Activated CD8-positive, alpha-beta memory T cell treated with anti-CD3 and anti-CD28 coated beads for 48 hours (primary cell): ENCODE measurements at regions not wholly inside any gene's neighbourhood (a gene's known extent, or its start where the extent isn't known, plus 50 kb on each side); places are given as distances from the start of the nearest gene placed in this dataset.

Experiments used
- DNase-seq, 3 experiments: peaks; one replicate each; pipeline ENCODE4 v3.0.0-alpha.2; 2020; ENCODE audit warnings: low read depth in 2 of 3, low spot score in 2 of 3

DNA sequence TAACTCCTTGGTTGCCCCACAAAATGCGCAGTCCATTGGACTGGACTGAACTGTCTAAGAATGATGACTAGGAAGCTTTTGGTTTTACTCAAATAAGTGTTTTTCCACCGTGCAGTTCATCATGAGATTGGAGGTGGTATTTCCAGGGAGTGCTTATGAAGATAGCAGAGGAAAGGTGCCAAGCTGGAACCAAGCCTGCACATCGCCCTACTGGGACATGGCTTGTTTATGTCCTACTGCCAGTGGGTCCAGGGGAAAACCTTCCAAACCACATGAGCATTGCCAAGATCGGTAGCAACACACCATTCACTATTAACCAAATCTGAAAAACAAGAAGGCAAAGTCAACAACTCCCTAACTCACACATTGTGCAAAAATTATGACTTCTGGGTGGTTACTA lies 54.7 kb upstream of the DSCAM start:
- DNase-seq = no peak

DNA sequence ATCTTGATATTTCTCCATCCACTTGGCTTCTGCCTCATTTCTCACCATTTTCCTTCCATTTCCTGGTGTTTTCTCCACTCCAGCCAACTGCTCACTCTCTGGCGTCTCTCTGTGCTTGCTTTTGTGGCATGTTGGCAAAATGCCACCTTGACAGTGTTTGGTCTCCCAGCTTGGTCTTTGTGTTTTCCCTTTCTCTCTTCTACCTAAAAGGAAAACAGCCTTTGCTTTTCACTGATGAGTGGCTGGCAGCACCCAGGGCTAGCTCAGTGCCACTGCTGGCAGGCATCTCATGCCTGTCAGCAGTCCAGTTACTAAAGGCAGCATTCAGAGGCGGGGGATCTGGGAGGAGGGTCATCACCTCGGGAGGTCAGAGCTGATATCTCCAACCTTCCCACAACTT lies 55.3 kb upstream of the DSCAM start:
- no peak for DNase-seq

DNA sequence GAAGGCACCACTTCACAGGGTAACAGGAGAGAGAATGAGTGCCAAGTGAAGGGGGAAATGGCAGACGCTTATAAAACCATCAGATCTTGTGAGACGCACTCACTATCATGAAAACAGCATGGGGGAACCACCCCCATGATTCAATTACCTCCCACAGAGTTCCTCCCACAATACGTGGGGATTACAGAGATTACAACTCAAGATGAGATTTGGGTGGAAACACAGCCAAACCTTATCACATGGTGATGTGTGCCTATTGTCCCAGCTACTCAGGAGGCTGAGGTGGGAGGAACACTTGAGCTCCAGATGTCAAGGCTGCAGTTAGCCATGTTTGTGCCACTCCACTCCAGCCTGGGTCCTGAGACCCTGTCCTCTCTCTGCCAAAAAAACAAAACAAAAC lies 56.0 kb upstream of the DSCAM start:
- DNase-seq = no peak

DNA sequence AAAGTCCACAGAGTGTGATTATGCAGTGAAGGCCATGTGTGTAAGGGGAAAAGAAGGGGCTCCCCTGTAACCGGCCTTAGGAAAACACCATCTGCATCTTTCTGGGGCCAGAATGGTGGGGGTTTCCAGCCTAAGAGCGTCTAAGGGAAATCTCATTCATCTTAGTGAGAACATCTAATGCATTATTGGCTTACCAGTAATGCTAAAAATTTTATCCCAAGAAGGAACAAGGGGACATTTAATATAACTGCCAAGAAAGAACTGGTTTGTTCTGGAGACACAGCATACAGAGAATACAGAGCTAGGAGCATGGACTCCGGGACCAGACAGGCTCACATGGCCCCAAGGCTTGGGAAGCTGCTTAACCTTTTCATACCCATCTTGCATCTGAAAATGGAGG lies 58.3 kb upstream of the DSCAM start:
- DNase-seq = no peak

DNA sequence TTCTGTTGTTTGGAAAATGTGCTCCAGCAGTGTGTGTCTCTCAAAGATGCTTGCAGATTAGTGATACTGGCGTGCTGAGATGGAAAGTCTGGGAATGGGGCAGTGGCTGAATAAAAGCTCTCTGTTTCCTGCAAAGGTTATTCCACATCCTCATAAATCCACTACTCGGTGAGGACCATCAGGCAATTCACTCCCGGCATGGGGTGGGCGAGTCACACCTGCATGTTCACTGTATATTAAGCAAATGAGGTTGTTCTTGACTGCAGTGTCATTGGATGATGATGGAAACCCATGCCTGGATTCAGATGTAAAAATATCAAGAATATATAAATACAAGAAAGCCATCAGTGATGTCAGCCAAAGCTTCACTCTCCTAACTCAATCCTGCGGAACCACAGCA lies 65.4 kb upstream of the DSCAM start:
- no peak for DNase-seq

DNA sequence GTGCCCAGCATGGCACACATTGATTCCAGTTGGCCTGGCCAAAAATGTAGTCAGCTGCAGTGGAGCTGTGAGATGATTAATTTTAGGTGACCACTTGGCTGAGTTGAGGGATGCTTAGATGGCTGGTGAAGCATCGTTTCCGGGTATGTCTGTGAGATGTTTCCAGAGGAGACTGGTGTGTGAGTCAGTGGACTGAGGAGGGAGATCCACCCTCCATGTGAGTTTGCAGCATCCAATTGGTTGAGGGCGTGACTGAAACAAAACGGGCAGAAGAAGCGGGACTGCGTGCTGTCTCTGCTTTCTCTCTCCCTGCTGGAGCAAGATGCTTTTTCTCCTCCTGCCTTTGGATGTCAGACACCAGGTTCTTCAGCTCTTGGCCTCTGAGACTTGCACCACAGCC lies 68.2 kb upstream of the DSCAM start:
- no peak for DNase-seq

DNA sequence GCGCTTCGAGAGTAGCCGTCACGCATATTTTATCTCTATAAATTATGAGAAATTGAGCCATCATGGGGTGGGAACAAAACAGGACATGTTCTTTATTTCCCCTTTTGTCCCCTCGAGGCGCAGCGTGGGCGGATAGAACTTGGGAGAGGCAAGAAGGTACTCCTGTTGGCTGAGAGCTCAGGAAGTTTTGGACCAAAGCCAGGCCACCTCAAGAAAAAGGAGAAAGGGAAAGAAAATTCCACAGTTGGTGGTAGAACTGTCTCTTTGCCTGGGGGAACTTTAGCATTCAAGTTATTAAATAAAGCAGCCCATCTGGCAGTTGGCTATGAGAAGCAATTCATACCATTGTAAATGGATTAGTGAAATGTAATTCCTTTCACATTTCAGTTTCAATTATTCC lies 76.4 kb upstream of the DSCAM start:
- DNase-seq = no peak

DNA sequence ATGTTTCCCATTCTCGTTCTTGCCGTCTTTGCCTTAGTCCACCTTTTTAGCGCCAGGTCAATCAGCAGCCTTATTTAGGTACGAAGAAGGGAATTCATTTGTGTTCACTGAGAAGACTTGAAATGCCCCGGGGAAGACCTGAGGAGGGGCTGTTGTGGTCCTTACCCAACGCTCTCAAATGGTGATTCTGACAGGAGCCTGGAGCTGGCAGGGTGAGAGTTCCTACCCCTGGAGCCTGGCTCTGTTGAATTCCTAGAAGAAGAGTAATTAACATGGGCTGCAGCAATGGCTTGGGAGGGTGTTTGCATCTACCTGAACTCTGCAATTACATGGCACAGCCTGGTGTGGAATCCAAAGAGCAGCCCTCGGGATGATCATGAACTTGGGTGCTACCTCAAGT lies 76.9 kb upstream of the DSCAM start:
- DNase-seq = no peak

DNA sequence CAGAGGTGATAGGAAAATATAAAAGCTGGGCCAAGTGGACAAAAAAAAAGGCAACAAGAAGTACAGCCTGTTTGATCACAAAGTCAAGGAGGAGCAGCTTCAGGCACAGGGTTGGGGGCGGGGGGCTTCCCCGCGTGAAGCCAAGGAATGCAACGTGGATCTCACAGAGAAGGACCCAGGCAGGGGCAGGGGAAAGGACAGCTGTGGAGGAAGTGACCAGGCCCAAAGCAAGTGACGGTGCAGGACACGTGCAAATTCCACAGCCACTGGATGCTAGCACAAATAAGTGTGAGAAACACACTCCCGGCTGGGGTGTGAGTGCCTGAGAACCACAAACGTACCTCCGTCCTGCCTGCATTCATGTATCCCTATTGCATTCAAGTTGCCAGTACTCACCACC lies 77.7 kb upstream of the DSCAM start:
- DNase-seq = no peak

DNA sequence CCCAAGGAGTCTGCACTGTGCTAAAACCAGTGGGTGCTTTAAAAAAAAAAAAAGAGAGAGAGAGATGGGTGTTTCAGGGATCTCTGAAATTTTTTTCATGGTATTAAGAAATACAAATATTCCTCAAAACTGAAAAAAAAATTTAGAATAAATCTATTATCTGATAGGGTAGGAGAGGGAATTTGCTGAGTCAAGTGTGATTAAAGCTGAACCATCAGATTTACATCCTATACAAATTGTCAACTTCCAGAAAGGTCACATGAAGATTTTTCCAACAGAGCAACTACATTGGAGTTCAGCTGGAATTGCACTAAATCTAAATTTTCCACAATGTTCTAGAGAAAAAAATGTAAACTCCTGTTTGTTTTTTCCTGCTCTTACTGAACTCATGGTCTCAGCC lies 79.3 kb upstream of the DSCAM start:
- no peak for DNase-seq

DNA sequence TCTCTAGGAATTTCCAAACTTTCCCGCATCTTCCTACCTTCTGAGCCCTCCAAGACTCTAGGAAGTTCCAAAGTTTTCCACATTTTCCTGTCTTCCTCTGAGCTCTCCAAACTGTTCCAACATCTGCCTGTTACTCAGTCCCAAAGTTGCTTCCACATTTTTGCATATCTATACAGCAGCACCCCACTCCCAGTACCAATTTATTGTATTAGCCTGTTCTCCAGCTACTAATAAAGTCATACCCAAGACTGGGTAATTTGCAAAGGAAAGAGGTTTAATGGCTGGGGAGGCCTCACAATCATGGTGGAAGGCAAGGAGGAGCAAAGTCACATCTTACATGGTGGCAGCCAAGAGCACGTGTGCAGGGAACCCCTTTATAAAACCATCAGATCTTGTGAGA lies 82.9 kb upstream of the DSCAM start:
- no peak for DNase-seq

DNA sequence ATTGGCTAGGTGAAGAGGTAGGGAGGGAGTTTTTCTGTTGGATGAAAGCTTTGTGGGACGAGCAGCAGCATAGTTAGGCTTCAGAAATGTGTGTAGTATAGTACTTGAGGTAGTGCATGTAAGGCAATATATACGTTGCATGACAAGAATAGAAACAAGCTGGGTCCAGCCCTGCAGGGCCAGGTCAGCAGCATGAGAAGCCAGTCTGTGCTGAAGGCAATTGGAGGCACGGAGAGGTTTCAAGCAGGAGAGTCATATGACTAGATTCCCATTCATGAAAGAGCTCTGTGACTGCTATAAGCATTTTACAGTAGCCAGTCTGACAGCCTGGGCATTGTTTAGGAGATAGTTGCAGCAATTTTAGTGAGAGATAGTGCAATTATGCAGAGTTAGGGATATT lies 84.2 kb upstream of the DSCAM start:
- no peak for DNase-seq

DNA sequence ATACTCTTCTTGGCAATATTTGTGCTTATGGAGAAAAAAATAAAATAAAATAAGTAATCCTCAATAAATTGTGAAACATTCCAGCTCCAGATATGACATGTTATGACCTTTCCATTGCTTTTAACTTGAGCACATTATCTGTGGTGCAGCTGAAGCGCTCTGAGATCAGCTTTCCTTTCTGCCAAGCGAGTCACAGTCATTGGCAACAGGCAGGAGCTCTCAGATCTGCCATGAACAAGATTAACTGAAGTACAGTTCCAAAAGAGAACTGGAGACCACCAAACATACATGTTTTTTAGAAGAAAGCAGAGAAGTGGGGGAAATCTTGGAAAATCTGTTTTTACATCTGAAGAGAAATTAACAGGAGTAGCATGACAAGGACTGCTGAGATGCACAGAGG lies 89.2 kb upstream of the DSCAM start:
- no peak for DNase-seq

DNA sequence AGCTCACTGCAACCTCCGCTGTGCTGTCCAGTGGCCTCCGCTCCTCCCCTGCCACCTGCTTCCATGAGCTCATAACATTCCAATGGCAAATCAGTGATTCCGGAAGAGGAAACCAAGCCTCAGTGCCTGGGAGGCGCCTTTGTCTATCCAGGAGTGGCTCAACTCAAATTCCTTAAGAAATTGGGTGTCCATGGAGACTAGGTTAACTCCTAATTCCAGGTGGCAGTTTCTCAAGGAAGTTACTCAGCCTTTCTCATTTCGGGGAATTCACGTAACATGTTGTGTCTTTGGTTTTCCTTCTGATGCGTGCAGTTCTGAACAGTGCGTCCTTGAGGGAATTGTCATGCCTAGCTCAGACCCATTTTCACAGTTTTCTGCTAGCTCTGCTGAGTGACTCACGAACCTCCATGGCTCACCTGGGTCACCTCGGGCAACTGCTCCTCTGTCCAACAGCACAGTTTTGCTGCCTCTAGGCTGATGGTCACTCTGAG lies 89.9 kb upstream of the DSCAM start:
- DNase-seq = no peak

DNA sequence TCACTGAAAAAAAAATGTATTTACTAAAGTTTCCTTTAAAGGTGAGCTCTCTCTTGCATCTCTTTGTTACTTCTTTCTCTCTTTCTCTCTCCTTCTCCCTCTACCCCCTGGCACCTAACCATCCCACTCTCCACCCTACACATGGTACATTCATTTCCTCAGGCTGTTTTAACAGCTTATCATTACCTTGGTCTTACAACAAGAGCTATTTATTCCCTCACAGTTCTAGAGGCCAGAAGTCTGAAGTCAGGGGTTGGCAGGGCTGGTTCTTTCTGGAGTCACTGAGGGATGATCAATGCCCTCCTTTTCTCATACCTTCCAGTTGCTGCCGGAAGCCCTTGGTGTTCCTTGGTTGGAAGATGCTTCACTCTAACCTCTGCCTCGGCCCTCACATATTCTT lies 91.1 kb upstream of the DSCAM start:
- DNase-seq = no peak

DNA sequence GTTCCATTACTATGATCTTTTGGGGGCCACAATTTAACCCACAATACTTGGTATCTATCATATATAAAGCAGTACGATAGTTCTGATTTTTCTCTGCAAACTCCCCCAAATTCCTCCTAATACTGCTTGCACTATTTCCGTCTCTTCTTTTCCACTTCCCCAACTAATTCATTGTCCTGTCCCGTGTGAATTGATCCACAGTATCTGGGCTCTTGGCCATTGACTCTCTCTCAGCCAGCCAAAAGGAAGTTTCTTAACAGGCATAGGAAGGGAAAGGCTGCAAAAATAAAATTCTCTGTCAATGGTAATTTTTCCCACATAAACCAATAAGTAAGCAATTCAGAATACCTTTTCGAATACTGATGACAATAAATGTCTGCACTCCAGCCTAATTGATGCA lies 91.7 kb upstream of the DSCAM start:
- DNase-seq = no peak

DNA sequence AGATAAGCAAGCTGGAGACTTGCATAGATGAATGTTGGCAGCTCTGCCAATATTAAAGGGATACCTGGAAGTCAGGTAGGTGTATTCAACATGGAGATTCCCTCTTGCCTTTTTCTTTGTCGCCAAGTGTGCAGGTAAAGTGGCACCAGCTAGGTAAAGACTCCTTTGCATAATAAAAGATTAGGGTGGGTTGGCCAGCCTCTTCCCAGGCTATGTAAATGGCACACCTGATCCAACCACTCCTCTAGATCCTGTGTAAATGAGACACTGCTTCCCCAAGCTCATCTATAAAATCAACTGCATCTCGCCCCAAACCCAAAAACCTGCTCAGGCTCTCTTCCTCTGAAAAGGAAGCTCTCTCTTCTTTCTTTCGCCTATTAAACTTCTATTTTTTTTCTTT lies 100.8 kb upstream of the DSCAM start:
- DNase-seq = no peak

DNA sequence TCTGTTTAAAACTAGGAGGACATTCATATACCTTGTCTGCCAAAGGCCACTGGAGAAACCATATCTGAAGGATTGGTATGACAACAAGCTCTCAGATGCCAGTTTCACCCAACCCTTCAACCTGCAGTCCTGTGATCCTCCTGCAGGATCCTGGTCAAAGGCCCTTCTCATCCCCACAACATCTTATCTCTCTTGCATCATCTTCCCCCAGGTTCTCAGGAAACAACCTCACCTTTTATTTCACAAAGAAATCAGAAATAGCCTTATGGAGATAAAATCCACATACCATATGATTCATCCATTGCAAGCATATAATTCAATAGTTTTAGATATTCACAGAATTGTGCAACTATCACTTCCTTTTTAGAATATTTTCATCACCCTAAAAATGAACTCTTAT lies 104.0 kb upstream of the DSCAM start:
- DNase-seq = no peak

DNA sequence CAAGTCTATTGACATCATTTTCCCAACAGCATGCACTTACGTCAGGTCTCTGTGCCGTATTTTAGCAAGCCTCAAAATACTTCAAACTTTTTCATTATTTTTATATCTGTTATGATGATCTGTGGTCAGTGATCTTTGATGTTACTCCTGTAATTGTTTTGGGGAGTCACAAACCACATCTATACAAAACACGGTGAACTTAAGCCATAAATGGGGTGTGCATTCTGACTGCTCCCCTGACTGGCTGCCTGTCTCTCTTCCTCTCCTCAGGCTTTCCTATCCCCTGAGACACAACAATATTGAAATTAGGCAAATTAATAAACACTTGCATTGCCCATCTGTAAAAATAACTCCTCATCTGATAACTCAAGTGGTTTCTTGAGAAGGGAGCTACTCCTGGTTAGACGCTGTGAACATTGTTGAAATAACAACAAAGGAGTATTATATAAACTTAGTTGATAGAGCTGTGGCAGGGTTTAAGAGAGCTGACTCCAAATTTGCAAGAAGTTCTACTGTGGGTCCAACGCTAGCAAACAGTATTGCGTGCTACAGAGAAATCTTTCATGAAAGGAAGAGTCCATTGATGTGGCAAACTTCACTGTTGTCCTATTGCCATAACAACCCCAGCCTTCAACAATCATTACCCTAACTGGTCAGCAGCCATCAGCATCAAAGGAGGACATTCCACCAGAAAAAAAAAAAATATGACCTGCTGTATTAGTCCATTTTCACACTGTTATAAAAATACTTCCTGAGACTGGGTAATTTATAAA lies 105.8 kb upstream of the DSCAM start:
- no peak for DNase-seq

DNA sequence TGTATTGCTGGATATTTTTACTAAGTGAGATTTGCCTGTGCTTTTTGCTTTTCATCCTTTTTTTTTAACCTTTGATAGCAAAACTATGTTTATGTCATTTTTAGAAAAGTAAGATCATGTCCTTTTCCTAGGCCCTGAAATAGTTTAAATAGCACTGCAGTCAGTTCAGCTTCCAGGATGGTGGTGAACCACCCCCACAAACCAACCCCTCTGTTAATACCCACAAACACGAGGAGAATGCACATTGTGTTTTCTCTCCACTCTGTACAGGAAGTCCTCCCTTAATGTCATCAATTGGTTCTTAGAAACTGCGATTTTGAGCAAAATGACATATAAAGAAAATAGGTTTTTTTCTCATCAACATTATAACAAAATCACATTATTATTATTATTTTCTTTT lies 117.7 kb upstream of the DSCAM start:
- DNase-seq = no peak

DNA sequence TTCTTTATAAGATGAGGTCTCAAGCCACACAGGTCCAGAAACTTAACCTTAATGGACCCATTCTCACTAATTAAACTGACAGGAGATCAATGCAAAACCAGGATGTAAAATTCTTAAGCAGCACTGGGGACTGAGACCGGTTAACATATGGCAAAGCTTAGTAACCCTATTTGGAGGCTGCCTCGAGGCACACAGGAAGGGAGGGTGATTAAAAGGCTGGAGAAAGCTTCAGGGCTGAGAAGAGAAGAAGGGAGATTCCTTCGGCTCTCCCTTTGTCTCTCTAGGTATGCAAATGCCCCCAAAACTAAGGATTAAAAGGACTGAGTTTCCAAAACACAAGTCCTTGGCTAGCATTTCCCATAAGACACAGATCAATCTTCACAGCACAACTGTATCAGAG lies 120.8 kb upstream of the DSCAM start:
- no peak for DNase-seq

DNA sequence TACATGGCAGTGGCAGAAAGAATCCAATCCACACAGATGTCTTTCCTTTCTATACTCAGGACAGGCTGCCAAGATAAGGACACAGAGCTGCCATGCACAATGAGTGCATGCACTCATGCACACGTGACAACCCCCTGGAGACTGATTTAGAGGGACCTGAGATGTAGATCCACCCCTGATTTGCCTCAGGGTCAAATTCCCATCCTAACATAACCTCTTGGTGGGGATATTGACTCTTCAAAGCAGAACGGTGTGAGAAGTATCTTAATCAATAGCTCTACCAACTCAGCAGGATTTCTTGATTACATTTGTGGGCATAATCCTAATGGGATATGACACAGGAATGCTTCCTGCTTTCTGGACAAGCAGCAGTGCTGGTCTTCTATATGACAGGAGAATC lies 125.2 kb upstream of the DSCAM start:
- no peak for DNase-seq
